Esophagus muscularis mucosa (tissue), 4 donors: ENCODE measurements at regions not wholly inside any gene's neighbourhood (a gene's known extent, or its start where the extent isn't known, plus 50 kb on each side); places are given as distances from the start of the nearest gene placed in this dataset.

ENCODE experiments used
- DNase-seq: peaks from one replicate; pipeline ENCODE4 v3.0.0-alpha.2; 2017; ENCODE audit errors: extremely low spot score
- H3K27ac ChIP-seq, 4 donors: fragments of 200-600 bp; sonication (generic); replicated peaks in 1 of 4; 1 replicate in 3 of 4; 2 replicates in 1 of 4; pipeline ENCODE4 v1.5.1; 2016 to 2019; ENCODE audit warnings: mild to moderate bottlenecking in 1 of 4
- H3K27me3 ChIP-seq, 4 donors: fragments of 200-600 bp; sonication (generic); one replicate each; pipeline versions ENCODE4 v1.5.1 to v1.6.0; 2016 to 2019
- H3K36me3 ChIP-seq, 4 donors: fragments of 200-600 bp; sonication (generic); one replicate each; pipeline ENCODE4 v1.5.1; 2016 to 2019
- H3K4me1 ChIP-seq, 4 donors: fragments of 200-600 bp; sonication (generic); one replicate each; pipeline ENCODE4 v1.5.1; 2016 to 2019
- H3K4me3 ChIP-seq, 4 donors: fragments of 200-600 bp; sonication (generic); 1 replicate in 2 of 4; 2 replicates in 2 of 4; pipeline ENCODE4 v1.5.1; 2016 to 2019; ENCODE audit warnings: mild to moderate bottlenecking in 4 of 4, moderate library complexity in 1 of 4
- H3K9me3 ChIP-seq, 4 donors: fragments of 200-600 bp; sonication (generic); 1 replicate in 3 of 4; 2 replicates in 1 of 4; pipeline ENCODE4 v1.5.1; 2016 to 2019
- EP300 ChIP-seq: sonication (generic); formaldehyde crosslinking; IDR thresholded peaks from one replicate; pipeline ENCODE4 v1.6.1; 2017; ENCODE audit warnings: antibody characterized with exemption
- POLR2A ChIP-seq: fragments of 450-650 bp; IDR thresholded peaks from one replicate; pipeline ENCODE4 v1.6.1; 2017; ENCODE audit warnings: antibody characterized with exemption, moderate library complexity, mild to moderate bottlenecking, low read depth
- POLR2AphosphoS5 ChIP-seq, 2 donors: sonication (generic); formaldehyde crosslinking; IDR thresholded peaks; one replicate each; pipeline ENCODE4 v1.6.1; 2017; ENCODE audit warnings: antibody characterized with exemption in 2 of 2
- WGBS: methylation state at CpG from one replicate; pipeline ENCODE4 v1.1.5; 2018; 5-methylcytosine and 5-hydroxymethylcytosine counted together
- intact Hi-C: fragments of 100-400 bp; cut with DNase I; formaldehyde crosslinking; loops from one replicate; pipeline ENCODE4 v1.15.1; 2023
- TF ChIP-seq, protein P1 (sequence below), 3 experiments: fragments of 200-600 bp in 2 of 3; fragments of 450-650 bp in 1 of 3; sonication (generic) in 2 of 3; IDR thresholded peaks; one replicate each; pipeline ENCODE4 v1.5.1; 2017 to 2019; ENCODE audit warnings: antibody characterized with exemption in 3 of 3, mild to moderate bottlenecking in 2 of 3, moderate library complexity in 1 of 3

DNA sequence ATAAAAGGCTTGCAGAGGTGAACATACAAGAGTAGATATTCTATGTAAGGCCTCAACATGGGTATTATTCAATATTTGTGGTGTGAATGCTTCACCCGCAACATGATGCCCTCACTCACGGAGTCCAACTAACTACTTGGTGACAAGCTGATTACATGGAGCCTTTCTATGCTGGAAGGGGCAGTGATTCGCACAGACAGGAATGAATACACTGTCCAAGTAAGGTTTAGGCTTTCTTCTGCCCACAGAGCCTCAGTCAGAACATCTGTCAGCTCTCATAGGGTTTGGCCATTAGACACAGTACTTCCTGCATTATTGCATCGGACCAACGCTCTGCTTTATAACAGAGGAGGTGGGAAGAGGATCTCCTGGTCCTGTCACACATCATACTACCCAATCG is 80.3 kb upstream of the SLC35G4 start:
- Histone ChIP-seq H3K36me3 (no peaks in the 10 kb centered on the region), H3K4me1 (no peaks in the 10 kb centered on the region), H3K27ac (no peak overlapping the region), H3K4me3 (no peak overlapping the region), H3K27me3 (no peaks in the 10 kb centered on the region), H3K9me3 (no peaks in the 10 kb centered on the region)
- intact Hi-C loops: no loop called here
- TF ChIP-seq, protein P1, sequence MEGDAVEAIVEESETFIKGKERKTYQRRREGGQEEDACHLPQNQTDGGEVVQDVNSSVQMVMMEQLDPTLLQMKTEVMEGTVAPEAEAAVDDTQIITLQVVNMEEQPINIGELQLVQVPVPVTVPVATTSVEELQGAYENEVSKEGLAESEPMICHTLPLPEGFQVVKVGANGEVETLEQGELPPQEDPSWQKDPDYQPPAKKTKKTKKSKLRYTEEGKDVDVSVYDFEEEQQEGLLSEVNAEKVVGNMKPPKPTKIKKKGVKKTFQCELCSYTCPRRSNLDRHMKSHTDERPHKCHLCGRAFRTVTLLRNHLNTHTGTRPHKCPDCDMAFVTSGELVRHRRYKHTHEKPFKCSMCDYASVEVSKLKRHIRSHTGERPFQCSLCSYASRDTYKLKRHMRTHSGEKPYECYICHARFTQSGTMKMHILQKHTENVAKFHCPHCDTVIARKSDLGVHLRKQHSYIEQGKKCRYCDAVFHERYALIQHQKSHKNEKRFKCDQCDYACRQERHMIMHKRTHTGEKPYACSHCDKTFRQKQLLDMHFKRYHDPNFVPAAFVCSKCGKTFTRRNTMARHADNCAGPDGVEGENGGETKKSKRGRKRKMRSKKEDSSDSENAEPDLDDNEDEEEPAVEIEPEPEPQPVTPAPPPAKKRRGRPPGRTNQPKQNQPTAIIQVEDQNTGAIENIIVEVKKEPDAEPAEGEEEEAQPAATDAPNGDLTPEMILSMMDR (IDR thresholded peaks at IDR 0.05): no peak
- no peak for TF ChIP-seq EP300
- no peak for TF ChIP-seq POLR2A
- TF ChIP-seq POLR2AphosphoS5 (IDR thresholded peaks at IDR 0.05): no peak
- no peak for DNase-seq
- WGBS: 88% methylated on average over 6 of the region's 6 CpGs

DNA sequence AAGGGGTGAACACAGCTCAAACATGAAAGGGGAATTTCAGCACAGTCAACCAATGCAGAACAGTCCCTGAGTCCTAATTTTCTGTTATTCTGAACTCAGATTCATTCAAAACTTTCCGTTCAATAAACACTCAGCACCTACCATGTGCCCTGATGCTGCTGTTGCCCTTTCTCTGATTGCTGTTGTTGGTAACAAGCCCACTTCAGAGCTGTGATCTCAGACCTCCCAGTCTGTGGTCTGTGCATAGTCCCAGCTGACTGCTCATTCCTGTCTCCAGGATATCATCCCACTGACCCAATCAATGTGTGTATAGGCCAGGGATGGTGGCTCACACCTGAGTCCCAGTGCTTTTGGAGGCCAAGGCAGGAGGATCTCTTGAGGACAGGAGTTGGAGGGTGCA is 82.7 kb upstream of the SLC35G4 start:
- intact Hi-C loops: no loop called here
- Histone ChIP-seq H3K9me3 (no peaks in the 10 kb centered on the region), H3K27me3 (no peaks in the 10 kb centered on the region), H3K36me3 (no peaks in the 10 kb centered on the region), H3K4me1 (no peaks in the 10 kb centered on the region), H3K4me3 (no peak overlapping the region), H3K27ac (no peak overlapping the region)
- WGBS: 88% methylated on average over 1 of the region's 1 CpG
- no peak for TF ChIP-seq POLR2AphosphoS5 (IDR thresholded peaks at IDR 0.05)
- TF ChIP-seq POLR2A: no peak
- TF ChIP-seq EP300: no peak
- TF ChIP-seq, protein P1 (IDR thresholded peaks at IDR 0.05): no peak
- DNase-seq: no peak

DNA sequence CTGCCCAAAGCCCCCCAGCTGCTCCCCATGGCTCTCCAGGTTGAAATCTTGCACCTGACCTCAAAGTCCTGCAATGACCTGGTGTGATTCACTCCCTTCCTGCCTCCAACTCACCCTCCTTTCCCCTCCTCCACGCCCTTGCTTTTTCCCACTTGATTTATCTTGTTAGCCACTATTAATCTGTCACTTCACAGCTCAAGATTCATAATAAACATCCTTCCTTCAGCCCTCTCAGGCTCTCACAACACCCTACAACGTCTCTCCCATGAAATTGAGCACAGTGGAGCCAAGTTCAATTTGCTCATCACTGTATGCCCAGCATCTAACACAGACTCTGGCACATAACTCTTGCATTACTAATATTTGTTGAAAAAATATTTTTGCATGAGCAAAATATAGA is 85.6 kb upstream of the SLC35G4 start:
- no peak for TF ChIP-seq POLR2AphosphoS5 (IDR thresholded peaks at IDR 0.05)
- Histone ChIP-seq H3K9me3 (no peaks in the 10 kb centered on the region), H3K4me1 (no peaks in the 10 kb centered on the region), H3K27me3 (no peaks in the 10 kb centered on the region), H3K36me3 (no peaks in the 10 kb centered on the region), H3K27ac (no peak overlapping the region), H3K4me3 (no peak overlapping the region)
- intact Hi-C loops: no loop called here
- DNase-seq: no peak
- WGBS: 38% methylated on average over 2 of the region's 2 CpGs

DNA sequence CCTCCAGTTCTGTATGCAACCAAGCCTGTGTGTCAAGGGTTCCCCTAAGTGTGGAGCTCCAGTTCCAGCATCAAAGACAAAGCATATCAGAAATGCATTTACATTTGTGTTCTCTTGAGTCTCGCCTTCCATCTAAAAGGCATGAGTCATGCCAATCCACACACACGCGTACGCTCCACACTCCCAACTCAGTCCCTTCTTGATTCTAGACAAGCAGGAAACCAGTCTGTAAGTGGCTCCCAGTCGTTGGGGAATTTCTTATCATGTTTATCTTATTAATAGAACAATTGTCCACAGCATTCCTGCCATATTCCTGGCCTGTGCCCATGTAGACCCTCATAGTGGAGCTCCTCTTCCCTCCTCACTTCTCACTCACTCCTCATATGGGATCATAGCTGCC is 86.4 kb upstream of the SLC35G4 start:
- Histone ChIP-seq H3K9me3 (no peaks in the 10 kb centered on the region), H3K4me3 (no peak overlapping the region), H3K36me3 (no peaks in the 10 kb centered on the region), H3K27me3 (no peaks in the 10 kb centered on the region), H3K27ac (no peak overlapping the region), H3K4me1 (no peaks in the 10 kb centered on the region)
- 83% methylated on average over 5 of the region's 5 CpGs for WGBS
- intact Hi-C loops: no loop called here
- no peak for TF ChIP-seq EP300
- TF ChIP-seq POLR2AphosphoS5 (IDR thresholded peaks at IDR 0.05): no peak
- DNase-seq: no peak

DNA sequence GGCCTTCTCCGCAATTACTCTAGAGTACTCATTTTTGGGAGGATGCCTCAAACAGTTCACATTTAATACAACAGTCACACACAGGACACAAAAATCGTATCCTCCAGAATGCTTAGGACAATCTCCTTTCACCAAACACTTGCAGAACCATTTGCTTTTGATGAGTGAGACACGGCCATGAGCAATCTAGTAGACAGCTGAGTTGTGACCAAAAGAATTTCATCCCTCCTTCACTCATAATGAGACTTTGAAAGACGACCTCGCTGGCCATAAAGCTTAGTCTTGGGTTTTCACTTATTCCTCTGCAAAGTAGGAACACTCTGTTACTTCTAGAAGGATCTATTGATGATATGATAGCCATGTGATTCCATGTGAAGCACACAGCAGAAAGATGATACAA is 87.5 kb upstream of the SLC35G4 start:
- no peak for DNase-seq
- Histone ChIP-seq H3K36me3 (no peaks in the 10 kb centered on the region), H3K27ac (no peak overlapping the region), H3K9me3 (no peaks in the 10 kb centered on the region), H3K4me3 (no peak overlapping the region), H3K27me3 (no peaks in the 10 kb centered on the region), H3K4me1 (no peaks in the 10 kb centered on the region)
- intact Hi-C loops: no loop called here
- no peak for TF ChIP-seq POLR2A
- TF ChIP-seq, protein P1 (IDR thresholded peaks at IDR 0.05): no peak
- TF ChIP-seq EP300: no peak
- no peak for TF ChIP-seq POLR2AphosphoS5 (IDR thresholded peaks at IDR 0.05)
- 78% methylated on average over 5 of the region's 5 CpGs for WGBS

DNA sequence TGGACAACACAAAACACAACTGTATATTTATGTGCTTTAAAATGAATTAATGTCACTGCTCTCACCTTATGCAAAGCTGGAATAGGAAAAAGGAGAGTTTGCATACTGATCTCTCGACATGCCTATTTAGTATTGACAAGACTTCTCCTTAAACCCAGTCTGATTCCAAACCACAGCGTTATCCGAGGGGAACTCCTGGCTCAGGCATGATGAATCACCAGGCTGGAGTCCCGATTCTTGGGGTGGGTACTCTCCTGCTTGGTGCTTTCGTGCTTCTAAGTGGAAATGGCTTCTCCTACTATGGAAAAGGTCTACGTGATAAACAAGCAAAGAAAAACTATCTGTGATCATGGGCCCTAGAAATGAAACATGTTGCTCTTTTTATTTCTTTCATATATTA is 88.9 kb upstream of the SLC35G4 start:
- no peak for DNase-seq
- Histone ChIP-seq H3K27ac (no peak overlapping the region), H3K27me3 (no peaks in the 10 kb centered on the region), H3K4me3 (no peak overlapping the region), H3K9me3 (no peaks in the 10 kb centered on the region), H3K4me1 (no peaks in the 10 kb centered on the region), H3K36me3 (no peaks in the 10 kb centered on the region)
- WGBS: 79% methylated on average over 6 of the region's 6 CpGs
- intact Hi-C loops: no loop called here
- TF ChIP-seq EP300: no peak
- TF ChIP-seq, protein P1 (IDR thresholded peaks at IDR 0.05): no peak
- no peak for TF ChIP-seq POLR2AphosphoS5 (IDR thresholded peaks at IDR 0.05)
- TF ChIP-seq POLR2A: no peak
